ENCODE measurements at regions not wholly inside any gene's neighbourhood (a gene's known extent, or its start where the extent isn't known, plus 50 kb on each side); places are given as distances from the start of the nearest gene placed in this dataset.

DNA sequence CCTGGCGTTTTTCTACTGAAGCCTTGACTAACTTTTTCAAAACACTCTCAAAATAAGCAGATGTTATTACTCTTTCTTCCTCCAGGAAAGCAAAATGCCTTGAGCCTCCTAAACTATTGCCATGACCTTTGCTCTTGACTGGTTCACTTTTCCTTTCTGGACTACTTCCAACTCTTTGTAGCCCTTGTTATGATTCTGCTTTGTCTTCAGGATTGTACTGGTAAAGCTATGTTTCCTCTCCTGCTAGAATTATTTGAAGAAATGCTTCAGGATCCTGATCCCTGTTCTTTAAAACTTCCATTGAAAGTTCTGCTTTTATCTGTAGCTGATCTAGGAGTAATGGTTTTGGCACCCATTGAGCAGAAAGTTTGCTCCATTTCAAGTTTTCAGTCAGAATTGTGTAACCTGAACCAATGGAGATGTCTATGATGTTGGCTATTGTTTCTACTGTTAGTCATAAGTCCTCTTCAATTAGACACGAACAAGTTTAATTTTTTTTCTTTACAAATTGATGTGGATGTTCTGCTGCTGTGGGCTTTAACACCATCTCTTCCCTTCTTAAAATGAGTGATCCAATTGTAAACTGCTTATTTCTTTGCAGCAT lies 1356.4 kb downstream of the EFNA5 start:
- TF ChIP-seq, protein P1, sequence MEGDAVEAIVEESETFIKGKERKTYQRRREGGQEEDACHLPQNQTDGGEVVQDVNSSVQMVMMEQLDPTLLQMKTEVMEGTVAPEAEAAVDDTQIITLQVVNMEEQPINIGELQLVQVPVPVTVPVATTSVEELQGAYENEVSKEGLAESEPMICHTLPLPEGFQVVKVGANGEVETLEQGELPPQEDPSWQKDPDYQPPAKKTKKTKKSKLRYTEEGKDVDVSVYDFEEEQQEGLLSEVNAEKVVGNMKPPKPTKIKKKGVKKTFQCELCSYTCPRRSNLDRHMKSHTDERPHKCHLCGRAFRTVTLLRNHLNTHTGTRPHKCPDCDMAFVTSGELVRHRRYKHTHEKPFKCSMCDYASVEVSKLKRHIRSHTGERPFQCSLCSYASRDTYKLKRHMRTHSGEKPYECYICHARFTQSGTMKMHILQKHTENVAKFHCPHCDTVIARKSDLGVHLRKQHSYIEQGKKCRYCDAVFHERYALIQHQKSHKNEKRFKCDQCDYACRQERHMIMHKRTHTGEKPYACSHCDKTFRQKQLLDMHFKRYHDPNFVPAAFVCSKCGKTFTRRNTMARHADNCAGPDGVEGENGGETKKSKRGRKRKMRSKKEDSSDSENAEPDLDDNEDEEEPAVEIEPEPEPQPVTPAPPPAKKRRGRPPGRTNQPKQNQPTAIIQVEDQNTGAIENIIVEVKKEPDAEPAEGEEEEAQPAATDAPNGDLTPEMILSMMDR (conservative IDR thresholded peaks at IDR 0.05; ENCODE audit: low read depth, low read length) = no peak
- TF ChIP-seq EZH2 (IDR thresholded peaks at IDR 0.05; ENCODE audit: borderline replicate concordance, low read depth, low read length, poor library complexity, severe bottlenecking) = no peak

Data from A673 (cell line).